ENCODE measurements at regions not wholly inside any gene's neighbourhood (a gene's known extent, or its start where the extent isn't known, plus 50 kb on each side); places are given as distances from the start of the nearest gene placed in this dataset.

- no peak for DNase-seq (ENCODE audit: low spot score)
Observed at GRCh38 chr12:81958406-81958805, 199.3 kb upstream of the PPFIA2 start.

- DNase-seq (ENCODE audit: low spot score), result no peak
Observed at GRCh38 chr12:81957631-81958030, 198.5 kb upstream of the PPFIA2 start.

GRCh38 chr12:81956468-81956860, 197.3 kb upstream of the PPFIA2 start:
- DNase-seq (ENCODE audit: low spot score), result no peak

- peak; percentile 3 for DNase-seq (ENCODE audit: low spot score)
Observed at GRCh38 chr12:81953541-81953940, 194.4 kb upstream of the PPFIA2 start.

- DNase-seq (ENCODE audit: low spot score), result no peak
Observed at GRCh38 chr12:81950871-81951270, 191.7 kb upstream of the PPFIA2 start.

GRCh38 chr12:81949841-81950308, 190.7 kb upstream of the PPFIA2 start:
- DNase-seq (ENCODE audit: low spot score), result no peak

- no peak for DNase-seq (ENCODE audit: low spot score)
Observed at GRCh38 chr12:81949416-81949815, 190.3 kb upstream of the PPFIA2 start.

GRCh38 chr12:81944886-81945285, 185.7 kb upstream of the PPFIA2 start:
- no peak for DNase-seq (ENCODE audit: low spot score)

GRCh38 chr12:81942594-81942993, 183.4 kb upstream of the PPFIA2 start:
- DNase-seq (ENCODE audit: low spot score), result no peak

GRCh38 chr12:81930037-81930436, 170.9 kb upstream of the PPFIA2 start:
- no peak for DNase-seq (ENCODE audit: low spot score)

- DNase-seq (ENCODE audit: low spot score), result no peak
Observed at GRCh38 chr12:81896771-81897170, 137.6 kb upstream of the PPFIA2 start.

- no peak for DNase-seq (ENCODE audit: low spot score)
Observed at GRCh38 chr12:81888961-81889360, 129.8 kb upstream of the PPFIA2 start.

GRCh38 chr12:81888106-81888740, 129.1 kb upstream of the PPFIA2 start:
- peak; percentile 3 for DNase-seq (ENCODE audit: low spot score)

- no peak for DNase-seq (ENCODE audit: low spot score)
Observed at GRCh38 chr12:81874586-81874985, 115.4 kb upstream of the PPFIA2 start.

GRCh38 chr12:81874166-81874565, 115.0 kb upstream of the PPFIA2 start:
- no peak for DNase-seq (ENCODE audit: low spot score)

- DNase-seq (ENCODE audit: low spot score), result no peak
Observed at GRCh38 chr12:81872400-81872799, 113.2 kb upstream of the PPFIA2 start.

- no peak for DNase-seq (ENCODE audit: low spot score)
Observed at GRCh38 chr12:81866081-81866480, 106.9 kb upstream of the PPFIA2 start.

GRCh38 chr12:81863406-81863805, 104.3 kb upstream of the PPFIA2 start:
- no peak for DNase-seq (ENCODE audit: low spot score)

- no peak for DNase-seq (ENCODE audit: low spot score)
Observed at GRCh38 chr12:81859521-81859920, 100.4 kb upstream of the PPFIA2 start.

- no peak for DNase-seq (ENCODE audit: low spot score)
Observed at GRCh38 chr12:81843599-81843998, 84.4 kb upstream of the PPFIA2 start.

- no peak for DNase-seq (ENCODE audit: low spot score)
Observed at GRCh38 chr12:81835783-81836182, 76.6 kb upstream of the PPFIA2 start.

- DNase-seq (ENCODE audit: low spot score), result no peak
Observed at GRCh38 chr12:81819991-81820633, 61.0 kb upstream of the PPFIA2 start.

- DNase-seq (ENCODE audit: low spot score), result no peak
Observed at GRCh38 chr12:81815611-81816010, 56.5 kb upstream of the PPFIA2 start.

GRCh38 chr12:81811778-81812125, 52.6 kb upstream of the PPFIA2 start:
- no peak for DNase-seq (ENCODE audit: low spot score)

Measured in putamen (tissue), 1 donor.